DND-41 (cell line): ENCODE measurements at regions not wholly inside any gene's neighbourhood (a gene's known extent, or its start where the extent isn't known, plus 50 kb on each side); places are given as distances from the start of the nearest gene placed in this dataset.

Experiments
- ATAC-seq: fragments of 200-7000 bp; cut with Tn5 transposase; 3 replicates; pipeline ENCODE4 v1.9.1; 2021; ENCODE audit warnings: low read depth; ENCODE audit not compliant: insufficient read depth
- DNase-seq: peaks from one replicate; pipeline ENCODE4 v3.0.0-alpha.2; 2020
- H2AFZ ChIP-seq: 2 replicates; pipeline ENCODE4 v1.6.0; 2012; ENCODE audit warnings: low read depth, low read length
- H3K27ac ChIP-seq: 2 replicates; pipeline ENCODE4 v1.5.1; 2012; ENCODE audit warnings: low read length, inconsistent platforms
- H3K27me3 ChIP-seq: fragments of 200-600 bp; sonication (generic); 2 replicates; pipeline ENCODE4 v1.6.0; 2012; ENCODE audit warnings: low read length, mild to moderate bottlenecking, inconsistent platforms; ENCODE audit not compliant: insufficient read depth, poor library complexity
- H3K36me3 ChIP-seq: 2 replicates; pipeline ENCODE4 v1.5.1; 2012; ENCODE audit warnings: low read length, inconsistent platforms; ENCODE audit not compliant: insufficient read depth
- H3K4me1 ChIP-seq: 2 replicates; pipeline ENCODE4 v1.5.1; 2012; ENCODE audit warnings: mild to moderate bottlenecking, low read length; ENCODE audit not compliant: insufficient read depth
- H3K4me2 ChIP-seq: 2 replicates; pipeline ENCODE4 v1.6.0; 2012; ENCODE audit warnings: mild to moderate bottlenecking, moderate library complexity, low read length, inconsistent platforms; ENCODE audit not compliant: insufficient read depth
- H3K4me3 ChIP-seq, 2 experiments: fragments of 200-600 bp in 1 of 2; shearing (Covaris generic) in 1 of 2; 2 replicates each; pipeline ENCODE4 v1.5.1; 2012 to 2016; ENCODE audit warnings: inconsistent platforms in 2 of 2, low read length in 2 of 2, mild to moderate bottlenecking in 2 of 2, low read depth in 1 of 2, moderate library complexity in 1 of 2
- H3K79me2 ChIP-seq: 2 replicates; pipeline ENCODE4 v1.6.0; 2012; ENCODE audit warnings: low read length, inconsistent platforms; ENCODE audit not compliant: insufficient read depth
- H3K9ac ChIP-seq: 2 replicates; pipeline ENCODE4 v1.6.0; 2012; ENCODE audit warnings: low read depth, mild to moderate bottlenecking, inconsistent platforms, low read length, moderate library complexity
- H3K9me3 ChIP-seq: 2 replicates; pipeline ENCODE4 v1.5.1; 2012; ENCODE audit warnings: low read length, moderate library complexity, mild to moderate bottlenecking, inconsistent platforms; ENCODE audit not compliant: insufficient read depth, severe bottlenecking
- H4K20me1 ChIP-seq: 2 replicates; pipeline ENCODE4 v1.6.0; 2012; ENCODE audit warnings: low read length; ENCODE audit not compliant: insufficient read depth
- CTCF ChIP-seq: IDR thresholded peaks from 2 replicates; pipeline ENCODE4 v1.5.1; 2012; ENCODE audit warnings: borderline replicate concordance, low read length, moderate library complexity, mild to moderate bottlenecking; ENCODE audit not compliant: poor library complexity, severe bottlenecking; ENCODE audit errors: extremely low read depth
- EZH2 ChIP-seq: IDR thresholded peaks from 3 replicates; pipeline ENCODE4 v1.6.1; 2012; ENCODE audit warnings: borderline replicate concordance, low read depth, mild to moderate bottlenecking, moderate library complexity, low read length, inconsistent platforms; ENCODE audit not compliant: severe bottlenecking

GRCh38 chr9:23451802-23452418, 374.1 kb downstream of the ELAVL2 start:
- no peaks in the 10 kb centered on the region for H3K79me2 ChIP-seq
- H2AFZ ChIP-seq, result no peak overlapping the region
- no peaks in the 10 kb centered on the region for H3K36me3 ChIP-seq
- H3K9ac ChIP-seq, result no peak overlapping the region
- DNase-seq (no peak), ATAC-seq (no peak)
- H3K27ac ChIP-seq, result no peak overlapping the region
- TF ChIP-seq CTCF (no peak), EZH2 (no peak)
- no peaks in the 10 kb centered on the region for H3K9me3 ChIP-seq
- H3K27me3 ChIP-seq, result no peaks in the 10 kb centered on the region
- no peaks in the 10 kb centered on the region for H4K20me1 ChIP-seq
- no peak overlapping the region for H3K4me3 ChIP-seq
- no peak overlapping the region for H3K4me2 ChIP-seq
- H3K4me1 ChIP-seq, result no peaks in the 10 kb centered on the region

DNA sequence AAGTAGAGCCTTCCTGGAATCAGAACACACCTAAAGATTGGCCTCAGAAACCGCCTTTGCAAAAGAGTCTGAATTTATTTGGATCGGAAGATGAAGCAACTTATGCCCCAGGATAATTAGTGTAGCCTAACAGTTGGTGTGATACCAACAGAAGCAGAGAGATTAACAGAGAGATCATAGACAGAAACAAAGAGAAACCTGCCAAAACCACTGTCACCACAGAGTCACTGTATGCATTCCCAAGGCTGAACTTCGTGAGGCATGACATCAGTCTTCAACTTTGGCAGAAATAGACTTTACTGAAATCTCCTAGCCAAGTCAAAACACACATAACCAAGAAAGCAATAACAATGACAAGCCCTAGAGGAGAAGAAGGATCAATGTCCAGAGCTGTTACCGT, 361.8 kb downstream of the ELAVL2 start:
- no peaks in the 10 kb centered on the region for H3K36me3 ChIP-seq
- no peak overlapping the region for H3K9ac ChIP-seq
- no peak overlapping the region for H3K27ac ChIP-seq
- H3K79me2 ChIP-seq, result no peaks in the 10 kb centered on the region
- ATAC-seq (no peak), DNase-seq (no peak)
- no peak overlapping the region for H2AFZ ChIP-seq
- H3K4me2 ChIP-seq, result no peak overlapping the region
- TF ChIP-seq EZH2 (no peak), CTCF (no peak)
- no peak overlapping the region for H3K4me3 ChIP-seq
- H4K20me1 ChIP-seq, result no peaks in the 10 kb centered on the region
- H3K4me1 ChIP-seq, result no peaks in the 10 kb centered on the region
- H3K9me3 ChIP-seq, result no peaks in the 10 kb centered on the region
- no peaks in the 10 kb centered on the region for H3K27me3 ChIP-seq

- no peak overlapping the region for H3K9ac ChIP-seq
- H3K79me2 ChIP-seq, result no peaks in the 10 kb centered on the region
- no peak overlapping the region for H3K4me2 ChIP-seq
- no peak overlapping the region for H2AFZ ChIP-seq
- no peak for ATAC-seq
- H3K36me3 ChIP-seq, result no peaks in the 10 kb centered on the region
- no peaks in the 10 kb centered on the region for H3K9me3 ChIP-seq
- H3K4me1 ChIP-seq, result no peaks in the 10 kb centered on the region
- no peaks in the 10 kb centered on the region for H3K27me3 ChIP-seq
- no peak overlapping the region for H3K27ac ChIP-seq
- no peak overlapping the region for H3K4me3 ChIP-seq
- no peak for DNase-seq
- no peak for TF ChIP-seq EZH2
- TF ChIP-seq CTCF, result no peak
- no peaks in the 10 kb centered on the region for H4K20me1 ChIP-seq
These were observed 358.8 kb downstream of the ELAVL2 start for GRCh38 chr9:23467276-23467675.
